Caco-2 (cell line): ENCODE measurements at regions not wholly inside any gene's neighbourhood (a gene's known extent, or its start where the extent isn't known, plus 50 kb on each side); places are given as distances from the start of the nearest gene placed in this dataset.

ENCODE experiments used
- BruUV-seq: library from RNA; stranded (reverse); fragments of 400-500 nt; replicated peaks from 2 replicates; lab custom pipeline; 2021; lab: Mats Ljungman, UMichigan
- CTCF ChIA-PET: fragments of 300-600 bp; sonication (Branson Sonifier 250); formaldehyde crosslinking; loops from one replicate; lab custom pipeline; 2022; ENCODE audit warnings: antibody characterized with exemption; lab: Charles Lee
- POLR2A ChIA-PET: fragments of 300-600 bp; sonication (Branson Sonifier 250); formaldehyde crosslinking; loops from one replicate; lab custom pipeline; 2022; ENCODE audit warnings: antibody characterized with exemption; lab: Charles Lee
- DNase-seq, 2 experiments: peaks; one replicate each; pipeline versions ENCODE4 v3.0.0 to v3.0.0-alpha.2; 2020 to 2022
- H3K27me3 ChIP-seq: replicated peaks from 2 replicates; pipeline ENCODE4 v1.6.0; 2011; ENCODE audit warnings: low read length; ENCODE audit not compliant: control insufficient read depth, insufficient read depth
- H3K36me3 ChIP-seq: 2 replicates; pipeline ENCODE4 v1.5.1; 2011; ENCODE audit warnings: low read length; ENCODE audit not compliant: control insufficient read depth, insufficient read depth
- H3K4me1 ChIP-seq: fragments of 250-450 bp; sonication (Bioruptor Pico); 2 replicates; pipeline ENCODE4 v1.5.1; 2020; ENCODE audit warnings: mild to moderate bottlenecking
- H3K4me3 ChIP-seq: 2 replicates; pipeline ENCODE4 v1.5.1; 2011; ENCODE audit warnings: low read depth, mild to moderate bottlenecking, control low read depth, low read length
- H3K9me3 ChIP-seq: fragments of 250-450 bp; sonication (Bioruptor Pico); 2 replicates; pipeline ENCODE4 v1.5.1; 2020; ENCODE audit warnings: mild to moderate bottlenecking, moderate library complexity
- H3K27ac Mint-ChIP-seq: one replicate; pipeline ENCODE4 v1.8.0; 2022; ENCODE audit warnings: mixed read lengths; ENCODE audit not compliant: unreplicated experiment
- H3K27me3 Mint-ChIP-seq: one replicate; pipeline ENCODE4 v1.8.0; 2022; ENCODE audit warnings: mixed read lengths; ENCODE audit not compliant: insufficient read depth, unreplicated experiment
- H3K36me3 Mint-ChIP-seq: one replicate; pipeline ENCODE4 v1.8.0; 2022; ENCODE audit warnings: mild to moderate bottlenecking, mixed read lengths; ENCODE audit not compliant: insufficient read depth, unreplicated experiment
- H3K4me1 Mint-ChIP-seq: one replicate; pipeline ENCODE4 v1.8.0; 2022; ENCODE audit warnings: low read depth, mixed read lengths; ENCODE audit not compliant: unreplicated experiment
- H3K4me3 Mint-ChIP-seq: one replicate; pipeline ENCODE4 v1.8.0; 2022; ENCODE audit warnings: mild to moderate bottlenecking, moderate library complexity, mixed read lengths; ENCODE audit not compliant: unreplicated experiment
- H3K9me3 Mint-ChIP-seq: one replicate; pipeline ENCODE4 v1.8.0; 2022; ENCODE audit warnings: mixed read lengths; ENCODE audit not compliant: unreplicated experiment
- intact Hi-C: fragments of 100-400 bp; cut with micrococcal nuclease; formaldehyde crosslinking; loops from one replicate; pipeline ENCODE4 v1.10.0; 2022; ENCODE audit not compliant: unreplicated experiment
- TF ChIP-seq, protein P1 (sequence below), 2 experiments: fragments of 200-600 bp in 1 of 2; IDR thresholded peaks; 1 replicate in 1 of 2; 2 replicates in 1 of 2; pipeline versions ENCODE4 v1.5.1 to v1.8.0; 2011 to 2022; ENCODE audit warnings: antibody characterized with exemption in 1 of 2, control low read depth in 1 of 2, inconsistent platforms in 1 of 2, low read depth in 1 of 2, low read length in 1 of 2, mild to moderate bottlenecking in 1 of 2, moderate library complexity in 1 of 2; ENCODE audit not compliant: insufficient read depth in 1 of 2, severe bottlenecking in 1 of 2, unreplicated experiment in 1 of 2

DNA sequence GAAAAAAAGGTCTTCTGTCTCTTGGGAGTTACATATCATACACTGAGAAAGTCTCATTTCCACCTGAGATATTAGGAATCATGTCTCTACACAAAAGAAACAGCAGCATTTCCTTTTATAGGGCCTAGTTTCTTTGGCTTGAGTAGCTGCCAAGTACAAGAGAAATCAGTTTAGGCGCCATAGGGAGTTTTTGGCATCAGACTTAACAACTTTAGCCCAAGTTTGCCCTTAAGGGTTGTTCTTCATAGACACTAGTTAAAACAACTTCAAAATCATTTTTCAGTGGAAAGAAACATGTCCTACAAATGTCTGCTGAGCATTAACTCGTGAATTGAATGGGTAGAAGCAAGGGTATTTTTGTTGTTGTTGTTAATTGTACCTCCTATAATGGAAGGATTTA lies 587.0 kb upstream of the DSEL start:
- Histone ChIP-seq H3K9me3 (no peaks in the 10 kb centered on the region), H3K27me3 (no peaks in the 10 kb centered on the region), H3K4me3 (no peak overlapping the region), H3K4me1 (no peaks in the 10 kb centered on the region), H3K36me3 (no peaks in the 10 kb centered on the region)
- no peaks in the 10 kb centered on the region for H3K27me3 Mint-ChIP-seq
- TF ChIP-seq, protein P1, sequence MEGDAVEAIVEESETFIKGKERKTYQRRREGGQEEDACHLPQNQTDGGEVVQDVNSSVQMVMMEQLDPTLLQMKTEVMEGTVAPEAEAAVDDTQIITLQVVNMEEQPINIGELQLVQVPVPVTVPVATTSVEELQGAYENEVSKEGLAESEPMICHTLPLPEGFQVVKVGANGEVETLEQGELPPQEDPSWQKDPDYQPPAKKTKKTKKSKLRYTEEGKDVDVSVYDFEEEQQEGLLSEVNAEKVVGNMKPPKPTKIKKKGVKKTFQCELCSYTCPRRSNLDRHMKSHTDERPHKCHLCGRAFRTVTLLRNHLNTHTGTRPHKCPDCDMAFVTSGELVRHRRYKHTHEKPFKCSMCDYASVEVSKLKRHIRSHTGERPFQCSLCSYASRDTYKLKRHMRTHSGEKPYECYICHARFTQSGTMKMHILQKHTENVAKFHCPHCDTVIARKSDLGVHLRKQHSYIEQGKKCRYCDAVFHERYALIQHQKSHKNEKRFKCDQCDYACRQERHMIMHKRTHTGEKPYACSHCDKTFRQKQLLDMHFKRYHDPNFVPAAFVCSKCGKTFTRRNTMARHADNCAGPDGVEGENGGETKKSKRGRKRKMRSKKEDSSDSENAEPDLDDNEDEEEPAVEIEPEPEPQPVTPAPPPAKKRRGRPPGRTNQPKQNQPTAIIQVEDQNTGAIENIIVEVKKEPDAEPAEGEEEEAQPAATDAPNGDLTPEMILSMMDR (IDR thresholded peaks at IDR 0.05; ENCODE audit: insufficient read depth in 1 of 2, low read depth in 1 of 2, low read length in 1 of 2, severe bottlenecking in 1 of 2, unreplicated experiment in 1 of 2), result no peak
- no peaks in the 10 kb centered on the region for H3K9me3 Mint-ChIP-seq
- no TSS peak for BruUV-seq
- no peaks in the 10 kb centered on the region for H3K36me3 Mint-ChIP-seq
- ChIA-PET POLR2A (no interaction called here), CTCF (no interaction called here)
- H3K4me1 Mint-ChIP-seq, result no peaks in the 10 kb centered on the region
- H3K4me3 Mint-ChIP-seq, result no peak overlapping the region
- intact Hi-C loops, result no loop called here
- no peak for DNase-seq
- no peak overlapping the region for H3K27ac Mint-ChIP-seq

DNA sequence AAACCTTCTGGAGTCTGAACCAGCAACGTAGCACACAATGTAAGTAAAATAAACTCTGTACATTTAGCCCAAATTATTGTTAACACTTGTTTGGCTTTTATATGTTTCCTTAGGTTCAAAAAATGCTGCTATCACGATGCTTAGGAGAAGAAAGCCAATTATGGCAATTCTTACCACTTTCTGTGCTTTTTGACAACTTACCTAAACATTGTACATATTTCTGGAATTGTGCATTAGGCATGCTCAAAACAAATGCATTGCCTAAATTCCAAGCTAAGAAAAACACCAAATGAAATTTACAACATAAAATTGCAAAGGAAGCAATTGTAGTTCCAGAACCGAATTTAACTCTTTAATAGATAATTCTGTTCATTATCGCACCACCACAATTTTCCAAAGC lies 585.6 kb upstream of the DSEL start:
- H3K4me1 Mint-ChIP-seq, result no peaks in the 10 kb centered on the region
- BruUV-seq, result no TSS peak
- Histone ChIP-seq H3K4me1 (no peaks in the 10 kb centered on the region), H3K27me3 (no peaks in the 10 kb centered on the region), H3K9me3 (no peaks in the 10 kb centered on the region), H3K4me3 (no peak overlapping the region), H3K36me3 (no peaks in the 10 kb centered on the region)
- no peak overlapping the region for H3K4me3 Mint-ChIP-seq
- no peaks in the 10 kb centered on the region for H3K36me3 Mint-ChIP-seq
- H3K27me3 Mint-ChIP-seq, result no peaks in the 10 kb centered on the region
- DNase-seq, result no peak
- TF ChIP-seq, protein P1 (IDR thresholded peaks at IDR 0.05; ENCODE audit: insufficient read depth in 1 of 2, low read depth in 1 of 2, low read length in 1 of 2, severe bottlenecking in 1 of 2, unreplicated experiment in 1 of 2), result no peak
- intact Hi-C loops, result no loop called here
- H3K27ac Mint-ChIP-seq, result no peak overlapping the region
- CTCF ChIA-PET, result no interaction called here
- H3K9me3 Mint-ChIP-seq, result no peaks in the 10 kb centered on the region
- POLR2A ChIA-PET, result no interaction called here

DNA sequence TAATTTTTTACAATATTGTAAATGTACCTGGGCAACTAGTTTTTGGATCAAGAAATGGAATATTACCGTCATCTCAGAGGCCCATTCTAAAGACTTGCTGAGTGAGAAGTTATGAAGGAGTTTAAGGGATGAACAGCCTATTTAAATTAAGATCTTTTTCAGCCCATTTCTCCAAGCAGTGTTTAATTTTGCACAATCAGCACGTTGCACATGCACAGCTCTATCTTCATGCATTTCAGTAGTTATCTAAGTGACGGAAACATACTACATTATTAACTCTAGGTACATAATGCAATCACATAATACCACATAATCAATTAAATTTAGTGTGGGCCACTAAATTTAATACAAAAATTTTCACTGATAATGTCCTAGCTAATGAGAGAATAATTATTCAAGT lies 582.1 kb upstream of the DSEL start:
- H3K9me3 ChIP-seq, result no peaks in the 10 kb centered on the region
- H3K4me3 ChIP-seq, result no peak overlapping the region
- no peaks in the 10 kb centered on the region for H3K27me3 ChIP-seq
- Mint-ChIP-seq H3K4me3 (no peak overlapping the region), H3K27me3 (no peaks in the 10 kb centered on the region), H3K27ac (no peak overlapping the region), H3K36me3 (no peaks in the 10 kb centered on the region), H3K4me1 (no peaks in the 10 kb centered on the region), H3K9me3 (no peaks in the 10 kb centered on the region)
- H3K36me3 ChIP-seq, result no peaks in the 10 kb centered on the region
- ChIA-PET POLR2A (no interaction called here), CTCF (no interaction called here)
- BruUV-seq, result no TSS peak
- intact Hi-C loops, result no loop called here
- TF ChIP-seq, protein P1 (IDR thresholded peaks at IDR 0.05; ENCODE audit: insufficient read depth in 1 of 2, low read depth in 1 of 2, low read length in 1 of 2, severe bottlenecking in 1 of 2, unreplicated experiment in 1 of 2), result no peak
- no peak for DNase-seq
- no peaks in the 10 kb centered on the region for H3K4me1 ChIP-seq
